Loucy (cell line): ENCODE measurements at regions not wholly inside any gene's neighbourhood (a gene's known extent, or its start where the extent isn't known, plus 50 kb on each side); places are given as distances from the start of the nearest gene placed in this dataset.
A peak's percentile ranks its signal among the peaks of the same experiment; 100 is the strongest.

Source experiments
- H2AFZ ChIP-seq: fragments of 200-600 bp; sonication (generic); 2 replicates; pipeline ENCODE4 v1.6.0; 2016; ENCODE audit warnings: antibody characterized with exemption, mild to moderate bottlenecking, low read length, moderate library complexity
- H3F3A ChIP-seq: fragments of 200-600 bp; 2 replicates; pipeline ENCODE4 v1.6.0; 2016; ENCODE audit warnings: antibody characterized with exemption, low read depth, mild to moderate bottlenecking
- H3K27me3 ChIP-seq: fragments of 200-600 bp; sonication (generic); 2 replicates; pipeline ENCODE4 v1.6.1; 2014; ENCODE audit warnings: low read length, mild to moderate bottlenecking; ENCODE audit not compliant: insufficient read depth, poor library complexity, severe bottlenecking
- H3K36me3 ChIP-seq: fragments of 200-600 bp; sonication (generic); 2 replicates; pipeline ENCODE4 v1.6.1; 2016; ENCODE audit warnings: low read length; ENCODE audit not compliant: insufficient read depth
- H3K4me1 ChIP-seq: fragments of 200-600 bp; sonication (generic); 2 replicates; pipeline ENCODE4 v1.5.1; 2014; ENCODE audit warnings: low read length, mild to moderate bottlenecking; ENCODE audit not compliant: insufficient read depth, poor library complexity, severe bottlenecking
- H3K4me2 ChIP-seq: fragments of 200-600 bp; sonication (generic); 2 replicates; pipeline ENCODE4 v1.6.0; 2014; ENCODE audit warnings: antibody characterized with exemption, low read length, low read depth, mild to moderate bottlenecking; ENCODE audit not compliant: poor library complexity, severe bottlenecking
- H3K4me3 ChIP-seq: fragments of 200-600 bp; sonication (generic); 2 replicates; pipeline ENCODE4 v1.5.1; 2014; ENCODE audit warnings: low read length, mild to moderate bottlenecking, mixed read lengths; ENCODE audit not compliant: poor library complexity, severe bottlenecking
- H3K79me2 ChIP-seq: fragments of 200-600 bp; sonication (generic); 2 replicates; pipeline ENCODE4 v1.6.1; 2014; ENCODE audit warnings: low read length; ENCODE audit not compliant: insufficient read depth
- H3K9ac ChIP-seq: fragments of 200-600 bp; sonication (generic); 2 replicates; pipeline ENCODE4 v1.6.0; 2014; ENCODE audit warnings: mild to moderate bottlenecking, low read depth, low read length, moderate library complexity; ENCODE audit not compliant: poor library complexity, severe bottlenecking
- H3K9me2 ChIP-seq: fragments of 200-600 bp; sonication (generic); replicated peaks from 2 replicates; pipeline ENCODE4 v1.6.1; 2016; ENCODE audit warnings: low read depth, low read length, mixed read lengths
- H3K9me3 ChIP-seq: fragments of 200-600 bp; sonication (generic); 2 replicates; pipeline ENCODE4 v1.6.1; 2014; ENCODE audit warnings: mild to moderate bottlenecking, antibody characterized with exemption, low read length, low read depth; ENCODE audit not compliant: insufficient read depth
- H4K20me1 ChIP-seq: fragments of 200-600 bp; sonication (generic); 2 replicates; pipeline ENCODE4 v1.6.0; 2014; ENCODE audit warnings: antibody characterized with exemption, low read length, mild to moderate bottlenecking; ENCODE audit not compliant: insufficient read depth, poor library complexity, severe bottlenecking
- EZH2phosphoT487 ChIP-seq: fragments of 200-600 bp; IDR thresholded peaks from 2 replicates; pipeline ENCODE4 v1.6.1; 2018; ENCODE audit warnings: antibody characterized with exemption, mild to moderate bottlenecking, moderate library complexity, borderline replicate concordance
- TF ChIP-seq, protein P1 (sequence below): fragments of 200-600 bp; sonication (generic); conservative IDR thresholded peaks from 2 replicates; pipeline ENCODE4 v1.5.1; 2014; ENCODE audit warnings: mild to moderate bottlenecking, antibody characterized with exemption, low read length

DNA sequence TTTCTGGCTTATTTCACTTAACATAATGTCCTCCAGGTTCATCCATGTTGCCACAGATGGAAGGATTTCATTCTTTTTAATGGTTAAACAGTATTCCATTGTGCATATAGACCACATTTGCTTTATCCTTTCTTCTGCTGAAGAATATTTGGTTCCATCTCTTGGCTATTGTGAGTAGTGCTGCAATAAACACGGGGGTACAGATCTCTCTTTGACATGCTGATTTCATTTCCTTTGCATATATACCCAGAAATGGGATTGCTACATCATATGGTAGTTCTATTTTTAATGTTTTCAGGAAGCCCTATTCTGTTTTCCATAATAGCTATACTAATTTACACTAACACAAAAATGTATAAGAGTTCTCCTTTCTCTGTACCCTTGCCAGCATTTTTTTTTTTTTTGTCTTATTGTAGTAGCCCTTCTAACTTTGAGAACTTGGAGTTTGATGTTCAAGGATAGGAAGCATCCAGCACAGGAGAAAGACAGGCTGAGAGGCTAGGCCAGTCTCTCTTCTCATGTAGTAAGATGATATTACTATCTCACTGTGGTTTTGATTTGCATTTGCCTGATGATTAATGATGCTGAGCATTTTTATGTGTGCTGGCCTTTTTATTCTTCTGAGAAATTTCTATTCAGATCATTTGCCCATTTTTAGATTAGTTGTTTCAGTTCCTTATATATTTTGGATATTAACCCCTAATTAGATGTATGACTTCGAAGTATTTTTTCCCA, 592.2 kb upstream of the ZNF608 start:
- Histone ChIP-seq H3K9me2 (no peaks in the 10 kb centered on the region), H3K9me3 (no peaks in the 10 kb centered on the region), H3F3A (no peaks in the 10 kb centered on the region), H3K27me3 (no peaks in the 10 kb centered on the region), H2AFZ (no peak overlapping the region), H3K4me1 (no peaks in the 10 kb centered on the region), H3K36me3 (no peaks in the 10 kb centered on the region), H3K9ac (no peak overlapping the region), H4K20me1 (no peaks in the 10 kb centered on the region), H3K4me2 (no peak overlapping the region), H3K4me3 (no peak overlapping the region), H3K79me2 (no peaks in the 10 kb centered on the region)
- no peak for TF ChIP-seq EZH2phosphoT487
- TF ChIP-seq, protein P1, sequence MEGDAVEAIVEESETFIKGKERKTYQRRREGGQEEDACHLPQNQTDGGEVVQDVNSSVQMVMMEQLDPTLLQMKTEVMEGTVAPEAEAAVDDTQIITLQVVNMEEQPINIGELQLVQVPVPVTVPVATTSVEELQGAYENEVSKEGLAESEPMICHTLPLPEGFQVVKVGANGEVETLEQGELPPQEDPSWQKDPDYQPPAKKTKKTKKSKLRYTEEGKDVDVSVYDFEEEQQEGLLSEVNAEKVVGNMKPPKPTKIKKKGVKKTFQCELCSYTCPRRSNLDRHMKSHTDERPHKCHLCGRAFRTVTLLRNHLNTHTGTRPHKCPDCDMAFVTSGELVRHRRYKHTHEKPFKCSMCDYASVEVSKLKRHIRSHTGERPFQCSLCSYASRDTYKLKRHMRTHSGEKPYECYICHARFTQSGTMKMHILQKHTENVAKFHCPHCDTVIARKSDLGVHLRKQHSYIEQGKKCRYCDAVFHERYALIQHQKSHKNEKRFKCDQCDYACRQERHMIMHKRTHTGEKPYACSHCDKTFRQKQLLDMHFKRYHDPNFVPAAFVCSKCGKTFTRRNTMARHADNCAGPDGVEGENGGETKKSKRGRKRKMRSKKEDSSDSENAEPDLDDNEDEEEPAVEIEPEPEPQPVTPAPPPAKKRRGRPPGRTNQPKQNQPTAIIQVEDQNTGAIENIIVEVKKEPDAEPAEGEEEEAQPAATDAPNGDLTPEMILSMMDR, result peak; percentile 28

DNA sequence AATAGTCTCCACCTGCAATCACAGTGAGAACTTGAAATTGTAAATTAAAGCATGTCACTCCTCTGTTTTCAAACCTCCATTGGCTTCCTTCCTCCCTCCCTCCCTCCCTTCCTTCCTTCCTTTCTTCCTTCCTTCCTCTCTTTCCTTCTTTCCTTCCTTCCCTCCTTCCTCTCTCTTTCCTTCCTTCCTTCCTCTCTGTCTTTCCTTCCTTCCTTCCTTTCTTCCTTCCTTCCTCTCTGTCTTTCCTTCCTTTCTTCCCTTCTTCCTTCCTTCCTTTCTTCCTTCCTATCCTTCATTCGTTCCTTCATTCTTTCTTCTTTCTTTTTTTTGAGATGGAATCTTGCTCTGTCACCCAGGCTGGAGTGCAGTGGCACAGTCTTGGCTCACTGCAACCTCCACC, 595.0 kb upstream of the ZNF608 start:
- no peak overlapping the region for H3K4me3 ChIP-seq
- H3K4me2 ChIP-seq, result no peak overlapping the region

DNA sequence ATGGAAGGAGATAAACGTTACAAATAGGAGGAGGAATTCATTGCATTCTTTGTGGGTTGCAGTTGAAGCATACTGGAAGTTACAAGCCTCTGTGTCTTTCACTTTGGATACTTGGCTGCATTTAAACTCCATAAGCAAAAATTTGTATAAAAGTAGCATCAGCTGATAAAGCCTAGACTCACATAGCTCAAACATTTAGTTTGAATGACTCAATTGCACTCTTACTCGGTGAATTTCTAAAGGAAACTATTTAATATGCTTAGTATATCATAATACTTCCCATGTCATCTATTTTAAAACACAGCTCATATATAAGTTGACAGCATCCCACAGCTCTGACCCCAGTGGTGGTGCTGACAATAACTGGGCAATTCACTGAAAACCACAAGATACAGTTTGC, 596.6 kb upstream of the ZNF608 start:
- no peak overlapping the region for H3K9ac ChIP-seq
- H3K4me3 ChIP-seq, result no peak overlapping the region
- no peaks in the 10 kb centered on the region for H3K79me2 ChIP-seq
- no peaks in the 10 kb centered on the region for H3F3A ChIP-seq
- H3K27me3 ChIP-seq, result no peaks in the 10 kb centered on the region
- H3K4me2 ChIP-seq, result no peak overlapping the region
- no peak overlapping the region for H2AFZ ChIP-seq
- H3K9me2 ChIP-seq, result no peaks in the 10 kb centered on the region
- no peak for TF ChIP-seq EZH2phosphoT487
- TF ChIP-seq, protein P1, result no peak
- no peaks in the 10 kb centered on the region for H3K4me1 ChIP-seq
- H3K9me3 ChIP-seq, result no peaks in the 10 kb centered on the region
- no peaks in the 10 kb centered on the region for H4K20me1 ChIP-seq
- H3K36me3 ChIP-seq, result no peaks in the 10 kb centered on the region

More for the DNA sequence above, 595.0 kb upstream of the ZNF608 start:
- Histone ChIP-seq H3K4me1 (no peaks in the 10 kb centered on the region), H3K27me3 (no peaks in the 10 kb centered on the region), H2AFZ (no peak overlapping the region), H4K20me1 (no peaks in the 10 kb centered on the region), H3K79me2 (no peaks in the 10 kb centered on the region), H3K9me2 (no peaks in the 10 kb centered on the region), H3F3A (no peaks in the 10 kb centered on the region), H3K36me3 (no peaks in the 10 kb centered on the region), H3K9ac (no peak overlapping the region), H3K9me3 (no peaks in the 10 kb centered on the region)
- TF ChIP-seq EZH2phosphoT487, result no peak
- TF ChIP-seq, protein P1, result no peak
